Fibroblast of lung (primary cell): ENCODE measurements at regions not wholly inside any gene's neighbourhood (a gene's known extent, or its start where the extent isn't known, plus 50 kb on each side); places are given as distances from the start of the nearest gene placed in this dataset.

Source experiments
- EZH2 ChIP-seq: IDR thresholded peaks from 2 replicates; pipeline ENCODE4 v1.5.1; 2012; ENCODE audit warnings: low read length, control low read depth, mild to moderate bottlenecking; ENCODE audit errors: missing control alignments
- TF ChIP-seq, protein P1 (sequence below), 2 donors: IDR thresholded peaks in 1 of 2; conservative IDR thresholded peaks in 1 of 2; 1 replicate in 1 of 2; 2 replicates in 1 of 2; pipeline ENCODE4 v1.5.1; 2011 to 2012; ENCODE audit warnings: low read length in 2 of 2, control low read depth in 1 of 2, inconsistent platforms in 1 of 2, low read depth in 1 of 2, mild to moderate bottlenecking in 1 of 2

DNA sequence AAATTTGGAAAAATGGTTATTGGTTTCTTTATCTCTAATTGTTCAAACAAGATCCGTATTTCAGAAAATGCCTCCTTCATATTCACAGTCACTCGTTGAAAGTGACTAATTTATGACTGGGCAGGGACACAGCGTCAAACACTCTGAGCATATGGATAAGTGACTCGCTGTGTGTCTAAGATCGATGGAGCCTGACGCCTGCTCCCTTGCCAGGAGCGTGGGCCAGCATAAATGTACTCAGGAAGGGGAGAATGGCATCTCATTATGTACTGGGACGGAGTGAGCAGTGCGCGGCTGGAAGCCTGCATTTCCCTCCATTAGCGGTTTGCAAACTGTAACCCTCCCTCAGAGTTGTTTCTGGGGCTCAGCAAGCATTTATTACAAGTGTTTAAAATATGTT lies 79.8 kb upstream of the CAST start:
- TF ChIP-seq, protein P1, sequence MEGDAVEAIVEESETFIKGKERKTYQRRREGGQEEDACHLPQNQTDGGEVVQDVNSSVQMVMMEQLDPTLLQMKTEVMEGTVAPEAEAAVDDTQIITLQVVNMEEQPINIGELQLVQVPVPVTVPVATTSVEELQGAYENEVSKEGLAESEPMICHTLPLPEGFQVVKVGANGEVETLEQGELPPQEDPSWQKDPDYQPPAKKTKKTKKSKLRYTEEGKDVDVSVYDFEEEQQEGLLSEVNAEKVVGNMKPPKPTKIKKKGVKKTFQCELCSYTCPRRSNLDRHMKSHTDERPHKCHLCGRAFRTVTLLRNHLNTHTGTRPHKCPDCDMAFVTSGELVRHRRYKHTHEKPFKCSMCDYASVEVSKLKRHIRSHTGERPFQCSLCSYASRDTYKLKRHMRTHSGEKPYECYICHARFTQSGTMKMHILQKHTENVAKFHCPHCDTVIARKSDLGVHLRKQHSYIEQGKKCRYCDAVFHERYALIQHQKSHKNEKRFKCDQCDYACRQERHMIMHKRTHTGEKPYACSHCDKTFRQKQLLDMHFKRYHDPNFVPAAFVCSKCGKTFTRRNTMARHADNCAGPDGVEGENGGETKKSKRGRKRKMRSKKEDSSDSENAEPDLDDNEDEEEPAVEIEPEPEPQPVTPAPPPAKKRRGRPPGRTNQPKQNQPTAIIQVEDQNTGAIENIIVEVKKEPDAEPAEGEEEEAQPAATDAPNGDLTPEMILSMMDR (conservative IDR thresholded peaks at IDR 0.05 in 1 of 2, IDR thresholded peaks at IDR 0.05 in 1 of 2; ENCODE audit: low read depth in 1 of 2, low read length in 2 of 2), result no peak
- no peak for TF ChIP-seq EZH2
